HG03460 (cell line): ENCODE measurements at regions not wholly inside any gene's neighbourhood (a gene's known extent, or its start where the extent isn't known, plus 50 kb on each side); places are given as distances from the start of the nearest gene placed in this dataset.

Experiments used
- ATAC-seq: cut with Tn5 transposase; IDR thresholded peaks from one replicate; pipeline ENCODE4 v1.9.1; 2021; ENCODE audit not compliant: unreplicated experiment

- no peak for ATAC-seq
These were observed 280.5 kb upstream of the CAMK1G start for GRCh38 chr1:209302779-209303568.

DNA sequence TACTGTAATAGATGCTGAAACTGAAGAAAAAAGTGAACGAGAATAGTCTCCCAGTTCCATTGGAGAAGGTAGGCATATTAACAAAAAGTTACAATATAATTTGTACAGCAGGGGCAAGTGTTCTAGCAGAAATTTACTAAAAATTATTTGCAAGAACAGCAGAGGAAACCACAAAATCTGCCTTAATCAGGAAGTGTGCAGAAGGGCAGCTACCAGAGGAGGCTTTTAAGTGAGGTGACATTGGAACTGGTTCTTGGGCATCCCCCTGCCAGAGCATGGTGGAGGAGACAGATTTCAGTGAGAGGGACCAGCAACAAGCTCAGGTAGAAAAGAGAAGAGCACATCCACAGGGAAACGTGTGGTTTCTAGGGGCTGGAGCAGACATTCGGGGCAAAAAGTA lies 279.3 kb upstream of the CAMK1G start:
- no peak for ATAC-seq

GRCh38 chr1:209305221-209305954 lies 278.1 kb upstream of the CAMK1G start:
- no peak for ATAC-seq

DNA sequence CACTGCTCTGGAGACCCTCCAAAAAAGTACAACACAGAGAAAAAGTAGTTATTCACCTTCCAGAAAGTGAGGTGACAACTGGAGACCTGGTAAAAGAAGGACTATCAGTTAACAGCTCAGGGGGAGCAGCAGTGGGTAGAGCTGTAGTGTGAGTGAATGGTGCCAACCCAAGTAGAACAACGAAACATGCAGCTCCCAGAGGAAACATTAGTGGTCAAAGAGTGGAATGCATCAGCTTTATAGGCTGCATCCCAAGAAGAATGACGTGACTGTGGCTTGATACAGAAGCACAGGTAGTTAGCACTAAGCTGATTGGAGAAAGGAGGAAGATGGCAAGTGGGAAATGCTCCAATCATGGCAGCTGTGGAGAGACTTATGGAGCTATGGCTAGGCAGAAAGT lies 275.7 kb upstream of the CAMK1G start:
- no peak for ATAC-seq

- ATAC-seq: no peak
These were observed 274.3 kb upstream of the CAMK1G start for GRCh38 chr1:209309198-209309597.

DNA sequence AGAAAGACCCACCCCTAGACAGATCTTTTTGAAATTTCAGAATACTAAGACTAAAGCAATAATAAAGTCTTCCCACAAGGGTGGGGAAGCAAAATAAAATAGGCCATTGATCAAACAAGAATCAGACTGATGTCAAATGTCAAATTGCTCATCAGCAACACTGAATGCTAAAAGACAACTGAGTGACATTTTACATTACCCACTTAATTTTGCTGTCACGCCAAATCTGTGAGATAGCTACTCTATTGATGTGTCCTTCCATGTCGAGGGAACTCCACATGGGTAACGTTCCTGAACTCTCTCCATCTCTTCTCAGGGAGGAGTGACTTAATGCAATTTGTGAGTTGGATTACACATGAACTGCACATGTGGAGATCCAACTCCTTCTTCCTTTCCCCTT lies 271.7 kb upstream of the CAMK1G start:
- ATAC-seq: no peak

DNA sequence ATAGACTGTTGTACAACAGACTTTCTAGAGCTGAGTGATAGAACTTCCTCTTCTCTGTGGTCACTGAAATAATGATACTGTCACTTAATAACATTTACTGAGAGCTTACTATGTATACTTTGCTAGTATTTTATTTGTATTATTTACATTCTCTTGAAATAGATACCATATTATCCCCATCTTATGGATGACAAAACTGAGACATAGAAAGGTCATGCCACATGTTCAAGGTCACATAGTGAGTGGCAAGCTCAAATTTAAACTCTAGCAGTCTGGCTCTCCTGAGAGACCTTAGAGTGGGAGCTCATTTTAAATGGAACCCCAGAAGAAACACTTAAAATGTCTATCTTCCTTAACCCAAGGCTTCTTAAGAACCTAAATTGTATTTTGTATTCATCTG lies 266.6 kb upstream of the CAMK1G start:
- ATAC-seq: no peak

DNA sequence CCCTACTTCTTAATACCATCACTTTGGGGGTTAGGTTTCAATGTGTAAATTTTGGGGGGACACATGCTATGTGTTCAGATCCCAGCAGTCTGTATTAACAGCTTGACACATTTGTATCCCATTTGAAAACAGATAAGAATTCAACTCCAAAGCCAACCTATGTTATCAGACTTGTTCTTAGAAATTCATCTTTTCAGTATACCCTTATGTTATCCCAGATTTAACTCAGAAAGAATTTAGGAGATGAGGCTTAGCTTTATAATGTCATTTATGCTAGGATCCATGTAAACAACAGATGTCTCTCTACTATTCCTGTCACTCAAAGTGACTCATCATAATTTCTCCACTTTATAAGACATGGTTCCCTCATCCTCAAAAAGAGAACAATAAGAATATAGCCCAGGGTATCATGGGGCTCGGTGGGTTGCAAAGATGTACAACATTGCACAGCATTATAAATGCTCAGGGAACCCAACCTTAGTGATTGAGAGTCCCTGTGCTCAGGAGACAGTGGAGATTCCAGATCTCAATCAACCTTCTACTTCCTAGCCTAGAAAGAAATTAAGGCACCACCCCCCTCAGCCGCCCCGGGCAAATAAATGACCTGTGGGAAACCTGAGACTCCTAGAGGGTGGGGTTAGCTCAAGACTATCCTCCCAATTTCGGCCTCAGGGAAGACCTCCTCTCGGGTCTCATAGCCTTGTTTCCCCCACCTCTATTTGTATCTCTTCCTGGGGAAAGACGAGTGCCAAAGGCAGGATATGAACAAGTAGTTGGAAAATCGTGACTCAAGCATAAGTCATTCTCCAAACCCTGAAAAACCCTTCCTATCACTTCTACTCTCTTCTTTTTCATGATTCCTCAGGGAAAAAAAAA lies 265.1 kb upstream of the CAMK1G start:
- ATAC-seq: no peak

- ATAC-seq: no peak
These were observed 264.5 kb upstream of the CAMK1G start for GRCh38 chr1:209319057-209319432.

DNA sequence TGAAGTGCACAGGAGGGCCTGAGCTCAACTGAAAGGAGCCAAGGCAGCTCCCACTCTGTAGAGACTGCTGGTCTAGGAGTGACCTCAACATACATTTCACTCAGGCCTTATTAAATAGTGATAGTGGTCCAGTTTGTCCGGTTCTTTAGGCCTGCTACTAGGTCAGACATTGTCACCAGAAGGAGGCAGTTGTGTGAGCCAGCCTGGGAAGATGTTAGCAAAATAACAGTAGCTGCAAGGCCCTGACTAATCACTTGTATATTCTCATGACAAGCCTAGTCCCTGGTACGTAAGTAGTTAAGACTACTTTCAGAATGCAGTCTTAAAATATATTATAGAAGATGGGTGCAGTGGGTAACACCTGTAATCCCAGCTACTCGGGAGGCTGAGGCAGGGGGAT lies 264.0 kb upstream of the CAMK1G start:
- no peak for ATAC-seq

DNA sequence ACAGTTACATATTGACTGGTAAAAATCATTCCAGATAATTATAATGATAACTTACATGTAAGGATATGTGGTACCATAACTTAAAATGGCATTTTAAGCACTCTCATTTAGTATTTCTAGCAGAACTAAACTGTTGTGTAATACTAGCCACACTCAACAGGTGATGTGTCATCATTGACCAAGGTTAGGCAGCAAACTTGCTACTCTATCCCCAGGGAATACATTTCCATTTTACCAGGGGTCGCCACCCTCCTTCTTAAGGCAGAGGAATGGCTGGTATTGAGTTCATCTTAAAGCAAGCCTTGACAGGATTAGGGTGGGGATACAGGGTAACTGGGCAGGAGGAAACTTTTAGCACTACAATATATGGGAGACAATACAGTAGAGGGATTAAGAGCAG lies 259.8 kb upstream of the CAMK1G start:
- no peak for ATAC-seq

- no peak for ATAC-seq
These were observed 258.3 kb upstream of the CAMK1G start for GRCh38 chr1:209324901-209325871.

DNA sequence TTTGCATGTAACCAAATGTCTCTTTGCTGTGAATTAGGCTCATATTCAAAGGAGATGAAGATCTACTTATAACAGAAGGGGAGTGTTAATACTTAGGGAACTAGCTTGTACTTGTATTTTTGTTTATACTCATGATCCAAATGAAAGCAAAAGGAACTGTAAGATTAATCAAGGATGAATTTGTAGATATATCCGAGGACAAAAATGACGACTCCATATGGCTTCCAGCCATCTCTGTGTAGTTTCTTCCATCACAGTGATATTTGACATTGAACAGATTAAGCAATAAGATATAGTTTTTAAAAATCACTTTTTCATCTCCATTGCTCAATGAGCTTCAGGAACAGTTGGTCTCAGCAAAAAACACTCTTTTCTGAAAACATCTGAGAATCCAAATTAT lies 257.4 kb upstream of the CAMK1G start:
- ATAC-seq: no peak

- ATAC-seq: no peak
These were observed 256.7 kb upstream of the CAMK1G start for GRCh38 chr1:209326831-209327230.

DNA sequence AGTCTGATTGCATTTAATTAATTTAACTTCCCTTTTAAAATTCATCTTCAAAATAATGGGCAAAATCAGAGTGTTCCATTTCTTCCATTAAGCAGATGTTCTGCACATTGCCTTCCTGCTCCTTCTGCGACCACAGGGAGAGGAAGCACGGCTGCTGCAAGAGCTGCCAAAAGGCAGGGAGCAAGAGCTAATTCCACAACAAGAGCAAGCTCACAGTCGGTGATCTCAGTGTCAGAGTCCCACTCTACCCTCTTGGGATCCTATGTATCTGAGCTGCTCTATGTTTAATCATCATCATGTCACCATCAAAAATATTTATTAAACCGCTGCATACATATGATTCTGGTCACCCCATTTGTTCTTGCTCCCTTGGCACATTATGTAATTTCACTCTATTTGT lies 255.3 kb upstream of the CAMK1G start:
- no peak for ATAC-seq

GRCh38 chr1:209335178-209335577 lies 248.3 kb upstream of the CAMK1G start:
- ATAC-seq: no peak

DNA sequence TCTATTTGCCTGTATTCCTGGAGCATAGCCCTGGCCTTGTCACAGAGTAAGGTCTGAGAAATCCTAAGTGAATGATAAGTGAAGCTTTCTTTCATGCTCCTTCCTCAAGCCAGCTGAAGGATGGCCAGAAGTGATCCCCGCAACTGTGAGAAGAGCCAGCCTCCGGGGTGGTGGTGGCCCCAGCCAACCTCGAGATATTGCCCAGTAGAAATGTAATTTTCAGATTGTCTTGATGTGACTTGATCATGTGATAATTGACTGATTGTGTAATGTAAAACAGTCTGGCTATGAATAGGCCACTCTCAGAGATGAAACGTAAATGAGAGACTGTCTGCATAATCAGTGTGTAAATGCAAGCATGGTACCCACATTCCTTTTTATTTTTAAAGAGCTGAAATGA lies 242.4 kb upstream of the CAMK1G start:
- no peak for ATAC-seq

DNA sequence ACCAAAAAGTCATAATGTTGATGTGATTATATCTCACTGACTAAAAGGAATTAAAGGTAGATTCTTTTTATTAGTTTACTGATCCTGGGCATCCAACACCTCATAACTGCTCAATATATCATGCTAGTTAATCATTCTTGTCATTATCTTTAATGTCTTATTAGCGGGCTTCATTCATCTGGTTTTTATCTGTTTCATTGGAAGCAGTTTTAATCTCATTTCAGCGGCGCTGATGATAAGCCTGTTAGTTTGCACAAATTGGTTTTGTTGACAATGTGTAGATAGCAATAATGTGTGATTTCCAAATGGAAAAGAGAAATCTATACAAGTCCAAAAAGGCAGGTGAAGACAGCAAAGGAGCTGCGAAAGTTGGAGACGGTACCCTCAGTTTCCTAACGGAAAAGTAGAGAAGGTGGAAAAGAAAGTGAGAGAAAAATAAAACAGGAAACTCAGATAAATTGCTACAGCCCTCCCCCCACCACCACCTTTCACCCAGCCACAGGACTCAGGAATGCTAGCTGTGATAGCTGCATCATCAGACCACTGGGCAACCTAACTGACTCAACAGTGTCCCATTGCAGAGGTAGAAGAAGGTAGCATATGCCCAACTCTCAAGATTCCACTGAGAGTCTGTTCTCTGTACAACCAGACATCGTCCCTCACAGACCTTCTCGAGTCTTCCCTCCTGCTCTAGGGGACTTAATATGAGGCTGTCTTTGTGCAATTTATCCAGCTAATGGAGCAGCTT lies 241.7 kb upstream of the CAMK1G start:
- ATAC-seq: no peak

DNA sequence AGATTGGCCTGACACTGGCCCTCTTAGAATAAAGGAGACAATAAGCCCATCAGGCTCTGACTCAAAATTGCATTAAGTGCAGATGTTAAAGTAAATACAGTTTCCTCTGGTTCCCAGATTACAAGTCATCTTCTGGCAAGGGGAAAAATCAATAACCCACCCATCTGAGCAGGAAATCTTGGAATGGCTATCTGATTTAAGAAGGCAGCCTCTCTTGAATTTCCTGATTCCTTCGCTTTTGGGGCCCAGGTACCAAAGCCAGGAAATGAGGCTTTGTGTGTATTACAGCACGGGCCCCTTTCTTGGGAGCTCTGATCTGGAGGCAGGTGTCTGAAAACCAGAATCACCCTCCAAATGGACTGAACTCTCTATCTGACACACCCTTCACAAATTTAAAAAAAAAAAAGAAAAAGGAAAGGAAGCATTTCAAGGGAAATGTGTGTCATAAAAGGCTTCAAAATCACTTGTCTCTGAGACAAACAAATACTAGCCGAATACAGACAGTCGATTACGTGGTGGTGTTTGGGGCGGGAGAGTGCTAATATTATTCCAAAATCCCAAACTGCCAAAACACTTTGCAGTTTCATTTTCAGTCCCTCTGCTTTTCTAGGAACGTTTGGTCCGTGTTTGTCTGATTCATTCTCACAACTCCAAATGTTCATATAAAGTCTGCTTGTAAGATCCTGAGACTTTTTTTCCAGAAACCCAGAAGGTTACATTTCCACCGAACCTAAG lies 240.9 kb upstream of the CAMK1G start:
- ATAC-seq: no peak
